ELF-1 (cell line): ENCODE measurements at regions not wholly inside any gene's neighbourhood (a gene's known extent, or its start where the extent isn't known, plus 50 kb on each side); places are given as distances from the start of the nearest gene placed in this dataset.

Experiments used
- DNase-seq: peaks from one replicate; pipeline ENCODE4 v3.0.0-alpha.2; 2016; ENCODE audit warnings: low read depth, low spot score

DNA sequence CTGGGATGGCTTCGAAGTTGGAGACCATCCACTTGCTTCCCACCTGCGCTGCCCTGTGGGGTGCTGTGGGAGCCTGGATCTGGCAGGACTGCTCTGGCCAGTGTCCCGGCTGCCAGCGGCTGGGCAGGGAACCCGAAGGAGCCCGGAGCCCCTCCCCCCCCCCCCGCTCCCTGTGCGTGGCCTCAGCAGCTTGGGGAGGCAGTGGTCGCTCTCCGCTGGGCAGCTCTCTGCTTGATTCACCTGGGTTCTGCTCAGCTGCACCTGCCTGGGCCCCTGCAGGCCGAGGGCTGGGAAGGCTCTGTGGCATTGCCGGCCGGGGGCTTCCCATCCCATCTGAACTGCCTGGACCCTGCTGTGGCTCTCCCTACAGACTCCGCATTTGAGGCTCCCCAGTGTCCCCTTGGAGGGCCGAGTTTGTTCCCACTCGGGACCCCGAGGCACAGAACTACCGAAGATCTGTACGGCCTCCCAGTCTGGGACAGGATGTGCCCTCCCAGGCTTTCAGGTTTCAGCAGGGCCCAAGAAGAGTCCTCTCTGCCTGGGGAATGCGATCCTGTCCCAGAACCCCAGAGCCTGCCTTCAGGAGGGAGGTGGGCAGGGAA is 525.1 kb downstream of the TCERG1L start:
- DNase-seq: no peak

DNA sequence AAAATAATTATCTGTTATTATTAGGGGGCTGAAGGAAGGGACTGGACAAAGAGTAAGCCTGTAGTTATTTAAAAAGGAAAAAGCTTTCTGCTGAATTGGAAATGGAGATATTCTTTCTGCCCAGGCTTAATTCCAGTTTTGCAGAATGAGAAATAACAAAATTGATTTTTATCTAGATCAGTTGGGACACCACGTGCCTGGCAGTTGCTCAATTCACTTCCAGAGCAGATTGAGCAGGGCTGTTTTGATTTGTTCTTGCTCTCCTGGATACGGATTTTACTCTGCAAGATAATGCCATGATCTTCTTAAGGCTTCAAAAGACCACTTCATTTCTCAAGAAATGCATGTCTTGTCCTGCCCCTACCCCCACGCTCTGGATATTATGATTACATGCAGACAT is 524.3 kb downstream of the TCERG1L start:
- DNase-seq: no peak

DNA sequence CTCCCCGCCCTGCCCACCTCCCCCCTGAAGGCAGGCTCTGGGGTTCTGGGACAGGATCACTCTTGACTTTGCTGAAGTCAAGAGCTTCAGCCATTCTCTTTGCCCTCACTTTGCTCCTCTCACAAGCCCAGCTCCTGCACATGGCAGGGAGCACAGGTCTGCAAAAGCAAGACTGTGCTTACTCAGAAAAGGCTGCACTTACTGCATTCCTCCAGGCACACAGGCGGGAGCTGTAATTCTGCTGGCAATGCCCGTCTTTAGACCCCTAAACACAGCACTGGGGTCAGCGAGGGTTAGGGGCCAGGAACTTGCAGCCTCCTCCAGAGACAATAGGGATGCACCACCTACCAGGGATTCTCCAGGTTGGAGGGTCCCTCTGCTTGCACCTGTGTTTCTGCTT is 523.7 kb downstream of the TCERG1L start:
- DNase-seq: no peak

GRCh38 chr10:130790339-130790738 is 521.2 kb downstream of the TCERG1L start:
- no peak for DNase-seq

- DNase-seq: no peak
Observed at GRCh38 chr10:130792096-130792845, 519.2 kb downstream of the TCERG1L start.

DNA sequence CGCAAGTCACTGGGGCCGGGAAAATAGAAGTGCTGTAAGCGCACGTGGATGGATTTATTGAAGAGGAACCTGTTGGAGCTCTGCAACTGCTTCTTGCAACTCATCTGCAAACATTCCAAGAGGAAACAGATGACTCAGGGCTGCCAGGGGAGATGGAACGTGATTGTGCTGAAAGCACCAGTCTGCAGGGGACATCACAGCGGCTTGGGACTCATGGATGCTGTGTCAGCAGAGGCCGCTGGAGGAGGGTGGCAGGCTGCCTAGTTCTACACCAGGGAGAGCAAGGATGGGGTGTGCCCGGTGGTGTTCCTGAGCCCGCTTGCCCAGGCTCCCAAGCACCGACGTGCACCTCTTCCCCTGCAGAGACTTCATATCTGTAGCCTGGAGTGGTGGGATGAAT is 515.7 kb downstream of the TCERG1L start:
- DNase-seq: no peak

GRCh38 chr10:130799532-130799931 is 512.0 kb downstream of the TCERG1L start:
- DNase-seq: no peak

GRCh38 chr10:130800281-130800680 is 511.2 kb downstream of the TCERG1L start:
- no peak for DNase-seq

GRCh38 chr10:130801276-130801675 is 510.2 kb downstream of the TCERG1L start:
- DNase-seq: no peak

DNA sequence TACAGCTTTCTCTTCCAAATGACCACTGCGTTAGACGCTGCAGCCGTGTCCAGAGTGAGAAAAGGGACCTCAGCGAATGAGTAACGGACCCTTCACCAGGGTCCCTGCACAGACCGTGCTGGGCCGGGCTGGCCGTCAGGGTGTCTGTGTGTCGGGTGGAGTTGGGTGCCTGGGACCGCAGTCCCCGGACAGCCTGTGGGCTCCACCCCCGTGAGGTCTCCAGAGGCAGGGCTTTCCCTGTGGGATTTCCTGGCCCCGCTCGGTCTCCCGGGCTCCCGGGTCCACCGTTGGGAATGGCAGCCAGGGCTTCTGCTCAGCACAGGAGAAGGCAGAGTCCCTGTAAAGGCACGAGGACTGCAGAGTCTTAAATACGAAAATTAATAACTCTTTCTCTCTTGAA is 509.7 kb downstream of the TCERG1L start:
- DNase-seq: no peak

GRCh38 chr10:130802301-130802700 is 509.2 kb downstream of the TCERG1L start:
- DNase-seq: no peak

DNA sequence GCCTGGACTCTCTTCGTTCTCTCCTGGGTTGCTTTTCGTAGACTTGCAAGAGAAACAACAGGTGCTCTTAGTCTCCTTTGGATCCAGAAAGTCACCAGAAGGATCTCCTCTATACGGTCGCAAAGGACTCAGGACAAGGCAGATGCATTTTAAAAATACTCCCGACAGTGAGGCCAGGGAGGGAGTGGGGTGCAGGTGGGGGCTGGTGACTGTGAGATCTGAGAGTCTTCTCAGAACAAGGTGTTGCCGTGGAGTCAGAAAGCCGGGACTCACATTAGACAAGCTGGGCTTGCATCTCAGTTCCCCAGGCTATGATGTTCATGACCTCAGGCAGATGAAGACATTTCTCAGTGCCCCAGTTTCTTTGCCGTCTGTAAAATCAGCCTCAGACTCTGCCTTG is 507.2 kb downstream of the TCERG1L start:
- DNase-seq: no peak

DNA sequence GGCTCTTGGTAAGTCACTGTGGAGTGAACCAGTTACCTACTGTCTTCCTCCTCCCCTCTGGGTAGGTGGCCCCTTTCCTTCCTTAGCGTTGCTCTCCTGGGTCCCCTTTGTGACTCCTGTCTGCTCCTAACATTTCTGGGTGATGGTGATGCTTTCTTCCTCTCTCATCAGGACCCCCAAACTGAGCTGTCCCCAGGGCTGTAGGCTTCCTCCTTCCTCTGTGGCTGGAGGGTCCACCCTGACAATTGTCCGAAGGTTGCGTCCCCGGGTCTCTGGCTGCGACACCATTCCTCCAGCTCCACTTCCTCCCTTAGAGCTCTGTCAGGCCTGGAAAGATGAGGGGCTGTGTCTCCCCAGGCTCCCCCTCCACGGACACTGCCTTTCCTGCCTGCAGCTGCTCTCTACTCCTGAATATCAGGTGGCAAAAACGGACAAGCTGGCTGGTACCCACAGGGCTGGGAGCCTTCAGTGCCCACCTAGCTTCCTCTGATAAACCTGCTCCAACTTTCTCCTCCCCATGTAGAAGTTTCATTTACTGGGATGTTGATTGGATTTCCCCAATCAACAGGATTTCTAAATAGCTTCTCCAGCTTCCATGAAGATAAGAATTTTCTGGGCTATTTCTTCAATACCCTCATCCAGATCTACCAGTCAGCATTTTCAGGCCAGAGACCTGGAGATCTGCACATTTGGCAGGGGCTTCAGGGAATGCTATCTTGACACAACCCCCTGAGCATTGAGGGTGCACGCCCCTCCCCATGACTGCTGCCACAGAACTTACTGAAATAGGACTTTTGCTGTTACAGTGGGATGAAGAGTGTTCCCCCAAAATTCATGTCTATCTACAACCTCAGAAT is 506.5 kb downstream of the TCERG1L start:
- DNase-seq: no peak

DNA sequence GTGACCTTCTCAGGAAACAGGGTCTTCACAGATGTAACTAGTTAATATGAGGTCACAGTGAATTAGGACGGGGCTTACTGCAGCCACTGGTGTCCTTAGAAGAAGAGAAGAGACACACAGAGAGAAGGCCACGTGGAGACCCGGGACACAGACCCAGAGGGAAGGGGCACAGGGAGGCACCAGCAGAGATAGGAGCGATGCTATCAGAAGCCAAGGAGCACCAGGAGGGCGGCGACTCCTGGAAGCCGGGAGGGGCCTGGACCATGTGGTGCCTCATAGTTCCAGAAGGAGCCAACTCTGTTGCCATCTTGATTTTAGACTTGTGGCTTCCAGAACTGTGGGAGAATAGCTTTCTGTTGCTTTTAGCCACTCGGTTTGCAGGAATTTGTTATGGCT is 505.9 kb downstream of the TCERG1L start:
- DNase-seq: no peak

GRCh38 chr10:130806426-130806825 is 505.1 kb downstream of the TCERG1L start:
- no peak for DNase-seq

GRCh38 chr10:130807096-130807495 is 504.4 kb downstream of the TCERG1L start:
- DNase-seq: no peak

DNA sequence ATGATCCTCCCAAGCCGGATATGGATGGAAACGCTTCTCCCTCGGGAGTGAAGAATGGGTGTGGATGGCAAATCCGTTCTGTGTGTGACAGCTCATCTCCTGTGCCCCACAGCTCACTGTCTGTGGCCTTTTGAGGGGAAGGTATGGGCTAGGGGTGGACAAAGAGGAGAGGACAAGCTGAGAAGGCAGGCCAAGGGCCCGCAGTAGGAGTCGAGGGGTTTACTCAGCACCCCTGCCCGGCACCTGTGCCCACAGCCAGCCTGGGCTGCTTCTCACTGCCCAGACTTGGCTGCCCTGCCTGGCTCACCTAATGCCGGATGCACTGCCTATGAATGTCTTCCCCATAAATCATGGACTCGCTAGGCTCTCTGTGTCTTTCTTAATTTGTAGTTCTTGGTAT is 503.8 kb downstream of the TCERG1L start:
- DNase-seq: no peak

- no peak for DNase-seq
Observed at GRCh38 chr10:130808243-130808642, 503.3 kb downstream of the TCERG1L start.

DNA sequence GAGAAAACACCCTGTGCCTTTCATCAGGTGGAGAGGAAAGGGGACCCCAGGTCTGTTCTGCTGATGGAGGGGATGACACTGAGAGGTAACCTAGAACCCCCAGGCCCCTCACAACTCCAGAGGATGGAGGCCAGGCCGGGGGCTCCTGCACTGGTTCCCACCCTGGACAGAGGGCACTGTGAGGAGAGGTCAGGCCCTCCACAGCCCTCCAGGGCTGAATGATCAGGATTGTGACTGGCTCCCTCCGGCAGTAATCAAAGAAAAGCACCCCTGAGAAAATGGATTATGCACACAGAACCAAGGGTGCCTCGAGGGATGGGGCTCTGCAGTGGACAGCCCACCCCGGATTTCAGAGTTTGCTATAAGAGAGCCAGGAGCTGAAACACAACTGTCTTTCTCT is 502.8 kb downstream of the TCERG1L start:
- no peak for DNase-seq

DNA sequence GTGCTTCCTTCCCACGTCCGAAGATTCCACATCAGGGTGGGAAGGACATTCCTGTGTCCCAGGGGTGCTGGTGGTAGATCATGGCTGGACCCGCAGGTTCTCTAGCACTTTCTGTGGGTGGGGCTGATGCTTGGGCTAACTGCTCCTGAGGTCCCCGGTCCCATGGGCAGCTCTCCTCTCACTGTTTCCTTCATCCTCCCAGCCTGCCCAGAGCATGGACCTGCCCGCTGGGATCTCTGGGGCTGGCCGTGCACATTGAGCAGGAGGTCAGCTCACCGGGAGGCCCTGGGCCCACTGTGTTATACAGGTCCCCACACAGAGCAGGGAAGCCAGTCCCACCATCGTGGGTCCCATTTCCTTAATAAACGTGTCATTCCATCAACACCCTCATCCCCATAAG is 502.3 kb downstream of the TCERG1L start:
- no peak for DNase-seq

GRCh38 chr10:130809761-130810515 is 501.6 kb downstream of the TCERG1L start:
- DNase-seq: no peak

- DNase-seq: no peak
Observed at GRCh38 chr10:130810856-130811255, 500.7 kb downstream of the TCERG1L start.
